RWPE1 (cell line): ENCODE measurements at regions not wholly inside any gene's neighbourhood (a gene's known extent, or its start where the extent isn't known, plus 50 kb on each side); places are given as distances from the start of the nearest gene placed in this dataset.

Experiments used
- CTCF ChIA-PET: fragments of 350-600 bp; sonication (Branson Sonifier 250); formaldehyde crosslinking; extraction: SDS; loops from one replicate; lab custom pipeline; 2021; lab: Yijun Ruan, JAX
- POLR2A ChIA-PET: fragments of 400-600 bp; formaldehyde crosslinking; extraction: SDS; loops from one replicate; lab custom pipeline; 2020; ENCODE audit warnings: antibody characterized with exemption; ENCODE audit not compliant: low non-redundant PET; lab: Yijun Ruan, JAX
- DNase-seq: peaks from one replicate; pipeline ENCODE4 v3.0.0; 2012; ENCODE audit warnings: low spot score
- H3K27ac ChIP-seq: fragments of 450-650 bp; 2 replicates; pipeline ENCODE4 v1.5.1; 2017
- CTCF ChIP-seq: fragments of 450-650 bp; conservative IDR thresholded peaks from 2 replicates; pipeline ENCODE4 v1.5.1; 2017; ENCODE audit warnings: low read depth, mild to moderate bottlenecking

GRCh38 chr1:87472716-87473115, 144.0 kb downstream of the LMO4 start:
- POLR2A ChIA-PET: no interaction called here

GRCh38 chr1:87473203-87473661, 144.6 kb downstream of the LMO4 start:
- POLR2A ChIA-PET: no interaction called here
- no peak overlapping the region for H3K27ac ChIP-seq
- DNase-seq: peak; percentile 2
- no peak for TF ChIP-seq CTCF
- CTCF ChIA-PET: no interaction called here

More at GRCh38 chr1:87472716-87473115, 144.0 kb downstream of the LMO4 start:
- no peak for DNase-seq
- CTCF ChIA-PET: no interaction called here
- no peak for TF ChIP-seq CTCF
- H3K27ac ChIP-seq: no peak overlapping the region

- H3K27ac ChIP-seq: no peak overlapping the region
- ChIA-PET CTCF (no interaction called here), POLR2A (no interaction called here)
- TF ChIP-seq CTCF: no peak
- no peak for DNase-seq
Measured at GRCh38 chr1:87474098-87474497, 145.4 kb downstream of the LMO4 start.

- no peak for DNase-seq
- CTCF ChIA-PET: no interaction called here
- POLR2A ChIA-PET: no interaction called here
- no peak overlapping the region for H3K27ac ChIP-seq
- TF ChIP-seq CTCF: no peak
Measured at GRCh38 chr1:87478231-87478630, 149.6 kb downstream of the LMO4 start.

GRCh38 chr1:87495147-87495546, 166.5 kb downstream of the LMO4 start:
- ChIA-PET POLR2A (no interaction called here), CTCF (interaction anchor here (0.9 kb wide), 1 partner anchor 567 kb away, joined by 3 read pairs; no protein-coding TSS in a partner anchor)
- no peak for TF ChIP-seq CTCF
- no peak for DNase-seq
- no peak overlapping the region for H3K27ac ChIP-seq

GRCh38 chr1:87495870-87496269, 167.2 kb downstream of the LMO4 start:
- ChIA-PET CTCF (no interaction called here), POLR2A (no interaction called here)
- DNase-seq: no peak
- H3K27ac ChIP-seq: no peak overlapping the region
- no peak for TF ChIP-seq CTCF
